Duodenal mucosa (tissue), 2 donors: ENCODE measurements at regions not wholly inside any gene's neighbourhood (a gene's known extent, or its start where the extent isn't known, plus 50 kb on each side); places are given as distances from the start of the nearest gene placed in this dataset.
"Not testable (repeated sequence)": the region's sequence is repeated elsewhere in the genome, so short reads cannot be mapped to it uniquely, and the experiment has no call there.

Experiments
- H3K27ac ChIP-seq: one replicate; pipeline ENCODE4 v1.7.0; 2013; ENCODE audit warnings: low read depth, low read length
- H3K27me3 ChIP-seq, 2 donors: one replicate each; pipeline ENCODE4 v1.7.0; 2013; ENCODE audit warnings: low read length in 2 of 2, control low read depth in 1 of 2; ENCODE audit not compliant: insufficient read depth in 2 of 2, control insufficient read depth in 1 of 2
- H3K36me3 ChIP-seq, 2 donors: one replicate each; pipeline ENCODE4 v1.7.0; 2013; ENCODE audit warnings: low read length in 2 of 2, control low read depth in 1 of 2; ENCODE audit not compliant: insufficient read depth in 2 of 2, control insufficient read depth in 1 of 2
- H3K4me1 ChIP-seq, 2 donors: one replicate each; pipeline ENCODE4 v1.7.0; 2013; ENCODE audit warnings: low read length in 2 of 2, control low read depth in 1 of 2; ENCODE audit not compliant: insufficient read depth in 2 of 2, control insufficient read depth in 1 of 2
- H3K4me3 ChIP-seq, 2 donors: one replicate each; pipeline ENCODE4 v1.7.0; 2013; ENCODE audit warnings: low read length in 2 of 2, low read depth in 1 of 2
- H3K9ac ChIP-seq, 2 donors: one replicate each; pipeline ENCODE4 v1.7.0; 2013; ENCODE audit warnings: low read length in 2 of 2, low read depth in 1 of 2
- H3K9me3 ChIP-seq, 2 donors: one replicate each; pipeline ENCODE4 v1.7.0; 2013; ENCODE audit warnings: low read length in 2 of 2, control low read depth in 1 of 2; ENCODE audit not compliant: control insufficient read depth in 1 of 2

DNA sequence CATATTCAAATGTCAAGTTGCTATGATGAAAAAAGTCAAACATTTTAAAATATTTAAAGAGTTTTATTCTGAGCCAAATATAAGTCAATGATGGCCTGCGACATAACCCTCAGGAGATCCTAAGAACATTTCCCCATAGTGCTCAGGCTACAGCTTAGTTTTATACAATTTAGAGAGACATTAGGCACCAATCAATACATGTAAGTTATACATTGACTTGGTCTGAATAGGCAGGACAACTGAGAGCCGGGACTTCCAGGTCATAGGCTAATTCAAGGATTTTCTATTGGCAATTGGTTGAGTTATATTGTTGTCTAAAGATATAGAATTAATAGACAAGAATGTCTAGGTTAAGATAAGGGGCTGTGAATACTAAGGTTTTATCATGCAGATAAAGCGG lies 64.5 kb downstream of the UGT2B28 start:
- not testable (repeated sequence) for H3K27ac ChIP-seq, H3K27me3 ChIP-seq, H3K36me3 ChIP-seq, H3K9ac ChIP-seq, H3K4me3 ChIP-seq, H3K9me3 ChIP-seq, H3K4me1 ChIP-seq

DNA sequence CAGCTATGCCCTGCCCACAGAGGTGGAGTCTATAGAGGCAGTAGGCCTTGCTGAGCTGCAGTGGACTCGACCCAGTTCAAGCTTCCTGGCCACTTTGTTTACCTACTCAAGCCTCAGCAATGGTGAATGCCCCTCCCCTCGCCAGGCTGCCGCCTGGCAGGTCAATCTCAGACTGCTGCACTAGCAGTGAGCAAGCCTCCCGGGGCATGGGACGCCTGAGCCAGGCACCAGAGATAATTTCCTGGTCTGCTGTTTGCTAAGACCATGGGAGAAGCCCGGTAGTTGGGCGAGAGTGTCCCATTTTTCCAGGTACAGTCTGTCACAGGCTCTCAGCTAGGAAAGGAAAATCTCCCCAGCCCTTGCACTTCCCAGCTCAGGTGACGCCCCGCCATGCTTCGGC lies 68.5 kb downstream of the UGT2B28 start:
- H3K4me3 ChIP-seq, H3K9me3 ChIP-seq: not testable (repeated sequence)

DNA sequence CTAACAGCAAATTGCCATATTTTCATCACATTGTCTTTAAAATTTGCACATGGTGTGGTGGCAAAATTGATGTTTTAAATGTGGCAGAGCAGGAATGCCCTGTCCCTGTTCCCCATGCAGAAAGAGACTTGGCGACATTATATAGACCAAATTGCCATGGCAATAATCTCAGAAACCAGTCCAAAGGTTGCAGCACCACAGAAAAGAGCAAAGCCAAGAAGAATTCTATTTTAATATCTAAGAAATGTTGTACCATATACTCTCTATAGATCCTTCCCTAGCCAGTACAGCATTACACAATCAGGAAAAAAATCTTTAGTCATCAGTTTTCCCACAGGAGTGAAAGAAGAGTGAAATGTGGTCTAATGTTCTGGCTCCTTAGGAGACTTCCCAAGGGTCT lies 80.0 kb downstream of the UGT2B28 start:
- H3K4me3 ChIP-seq, result peak overlapping the region in 1 of 2 donors; percentile 43

More for the DNA sequence above, 68.5 kb downstream of the UGT2B28 start:
- not testable (repeated sequence) for H3K4me1 ChIP-seq, H3K27me3 ChIP-seq, H3K9ac ChIP-seq, H3K36me3 ChIP-seq, H3K27ac ChIP-seq

DNA sequence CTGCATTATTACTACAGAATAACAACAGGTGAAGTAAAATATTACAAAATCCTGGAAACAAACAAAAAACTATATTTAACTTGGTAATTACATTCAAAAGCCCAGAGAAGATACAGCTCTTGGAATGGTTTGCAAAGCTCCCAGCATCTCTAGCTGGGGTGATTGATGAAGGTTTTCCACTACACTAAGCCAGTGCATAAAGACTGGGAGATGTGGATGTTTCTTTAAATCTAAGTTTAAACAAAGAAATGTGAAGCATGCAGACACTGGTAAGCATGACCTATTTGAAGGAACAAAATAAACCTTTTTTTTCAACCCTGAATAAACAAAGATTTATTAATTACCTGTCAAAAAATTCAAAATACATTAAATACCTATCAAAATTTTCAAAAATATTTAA lies 80.5 kb downstream of the UGT2B28 start:
- H3K9me3 ChIP-seq, H3K27ac ChIP-seq, H3K4me3 ChIP-seq, H3K36me3 ChIP-seq, H3K27me3 ChIP-seq, H3K9ac ChIP-seq, H3K4me1 ChIP-seq: not testable (repeated sequence)

More for the DNA sequence above, 80.0 kb downstream of the UGT2B28 start:
- H3K4me1 ChIP-seq, result no peaks in the 10 kb centered on the region
- no peak overlapping the region for H3K9ac ChIP-seq
- no peaks in the 10 kb centered on the region for H3K9me3 ChIP-seq
- no peaks in the 10 kb centered on the region for H3K27me3 ChIP-seq
- H3K27ac ChIP-seq, result no peak overlapping the region
- no peaks in the 10 kb centered on the region for H3K36me3 ChIP-seq

DNA sequence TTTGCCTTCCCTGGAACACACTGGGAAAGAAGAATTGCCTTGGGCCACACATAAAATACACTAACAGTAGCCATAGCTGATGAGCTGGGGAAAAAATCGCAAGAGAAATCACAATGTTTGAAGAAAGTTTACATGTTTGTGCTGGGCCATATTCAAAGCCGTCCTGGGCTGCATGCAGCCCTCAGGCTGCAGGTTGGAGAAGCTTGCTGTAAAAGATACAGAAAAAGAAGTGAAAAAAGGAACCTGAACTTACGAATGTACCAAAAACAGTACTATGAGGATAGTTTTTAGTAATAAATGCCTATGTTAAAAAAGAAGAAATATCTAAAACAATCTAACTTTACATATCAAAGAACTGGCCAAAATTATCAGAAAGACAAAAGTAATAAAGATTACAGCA lies 82.1 kb downstream of the UGT2B28 start:
- no peaks in the 10 kb centered on the region for H3K27me3 ChIP-seq
- no peak overlapping the region for H3K9ac ChIP-seq
- H3K36me3 ChIP-seq, result no peaks in the 10 kb centered on the region
- H3K4me1 ChIP-seq, result no peaks in the 10 kb centered on the region
- H3K9me3 ChIP-seq, result no peaks in the 10 kb centered on the region
- H3K27ac ChIP-seq, result no peak overlapping the region
- H3K4me3 ChIP-seq, result no peak overlapping the region

DNA sequence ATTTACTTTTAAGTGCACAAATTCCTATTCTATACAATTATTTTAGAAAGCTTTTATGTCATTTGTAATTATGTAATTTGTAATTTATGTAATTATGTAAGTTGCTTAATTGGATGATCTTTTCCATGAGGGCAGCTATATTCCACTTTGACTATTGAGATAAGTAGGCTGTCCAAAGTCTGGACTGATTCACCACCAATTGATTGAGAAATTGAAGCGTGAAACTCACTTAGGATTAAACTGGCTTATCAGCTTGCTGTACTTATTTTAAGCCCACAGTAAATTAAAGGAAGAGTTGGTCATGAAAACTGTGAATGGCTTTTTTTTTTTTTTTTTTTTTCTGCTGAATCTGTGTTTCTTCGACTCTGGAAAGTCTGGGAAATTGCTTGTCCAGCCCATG lies 87.4 kb downstream of the UGT2B28 start:
- not testable (repeated sequence) for H3K9ac ChIP-seq, H3K36me3 ChIP-seq, H3K9me3 ChIP-seq, H3K4me3 ChIP-seq, H3K27me3 ChIP-seq, H3K4me1 ChIP-seq, H3K27ac ChIP-seq

DNA sequence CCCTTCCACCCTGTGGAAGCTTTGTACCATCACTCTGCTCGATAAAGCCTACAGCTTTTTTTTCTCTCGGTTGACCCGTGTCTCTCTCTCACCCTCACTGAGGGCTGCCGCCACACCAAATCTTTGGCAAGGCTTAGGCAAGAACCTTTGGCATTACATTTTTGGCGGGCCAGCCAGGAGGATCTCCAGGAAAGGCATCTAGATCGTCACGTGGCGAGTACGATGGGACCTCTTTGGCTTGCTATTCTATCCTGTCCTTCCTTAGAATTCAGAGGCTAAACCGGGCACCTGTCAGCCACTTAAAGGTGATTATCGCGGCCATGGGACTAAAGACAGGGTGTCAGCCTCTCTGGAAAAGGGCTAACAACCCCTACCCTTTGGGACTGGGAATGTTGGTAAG lies 96.2 kb downstream of the UGT2B28 start:
- H3K27ac ChIP-seq, result no peak overlapping the region
- no peaks in the 10 kb centered on the region for H3K9me3 ChIP-seq
- H3K4me1 ChIP-seq, result no peaks in the 10 kb centered on the region
- no peaks in the 10 kb centered on the region for H3K36me3 ChIP-seq
- no peaks in the 10 kb centered on the region for H3K27me3 ChIP-seq
- no peak overlapping the region for H3K9ac ChIP-seq
- no peak overlapping the region for H3K4me3 ChIP-seq

DNA sequence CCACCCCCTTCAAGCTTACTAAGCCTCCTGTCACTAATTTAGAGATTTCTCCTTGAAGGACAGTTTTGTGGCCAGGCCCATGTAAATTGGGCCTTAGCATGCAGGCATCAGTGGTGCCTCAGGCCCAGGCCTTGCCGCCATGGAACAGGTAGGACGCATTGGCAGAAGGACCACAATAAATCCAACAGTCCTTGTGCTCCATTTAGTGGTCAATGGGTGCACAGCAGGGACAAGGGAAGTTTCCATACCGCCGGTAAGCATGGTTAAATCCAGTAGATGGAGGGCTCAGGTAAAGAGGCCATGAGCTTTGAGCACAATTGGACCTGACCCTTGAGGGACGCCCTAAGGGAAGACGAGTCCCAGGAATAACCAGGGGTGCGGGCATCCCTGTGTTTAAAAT lies 97.3 kb downstream of the UGT2B28 start:
- no peaks in the 10 kb centered on the region for H3K4me1 ChIP-seq
- no peak overlapping the region for H3K4me3 ChIP-seq
- H3K36me3 ChIP-seq, result no peaks in the 10 kb centered on the region
- no peaks in the 10 kb centered on the region for H3K9me3 ChIP-seq
- H3K27ac ChIP-seq, result no peak overlapping the region
- H3K9ac ChIP-seq, result no peak overlapping the region
- no peaks in the 10 kb centered on the region for H3K27me3 ChIP-seq

DNA sequence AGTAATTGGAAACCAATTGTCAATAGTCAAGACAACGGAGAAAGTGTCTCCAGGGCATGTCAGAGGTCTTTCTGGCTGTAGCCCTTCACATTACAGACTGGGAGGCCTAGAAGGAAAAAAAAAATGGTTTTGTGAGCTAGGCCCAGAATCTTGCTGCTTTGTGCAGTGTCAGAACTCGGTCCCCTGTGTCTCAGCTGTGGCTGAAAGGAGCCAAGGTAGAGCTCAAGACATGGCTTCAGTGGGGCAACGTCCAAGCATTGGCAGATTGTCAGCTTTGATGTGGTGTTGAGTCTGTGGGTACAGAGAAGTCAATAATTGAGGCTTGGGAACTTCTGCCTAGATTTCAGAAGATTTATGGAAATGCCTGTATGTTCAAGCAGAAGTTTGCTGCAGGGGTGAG lies 103.0 kb downstream of the UGT2B28 start:
- no peak overlapping the region for H3K4me3 ChIP-seq
- H3K4me1 ChIP-seq, result no peaks in the 10 kb centered on the region
- no peaks in the 10 kb centered on the region for H3K9me3 ChIP-seq
- no peak overlapping the region for H3K27ac ChIP-seq
- H3K9ac ChIP-seq, result no peak overlapping the region
- no peaks in the 10 kb centered on the region for H3K27me3 ChIP-seq
- H3K36me3 ChIP-seq, result no peaks in the 10 kb centered on the region

DNA sequence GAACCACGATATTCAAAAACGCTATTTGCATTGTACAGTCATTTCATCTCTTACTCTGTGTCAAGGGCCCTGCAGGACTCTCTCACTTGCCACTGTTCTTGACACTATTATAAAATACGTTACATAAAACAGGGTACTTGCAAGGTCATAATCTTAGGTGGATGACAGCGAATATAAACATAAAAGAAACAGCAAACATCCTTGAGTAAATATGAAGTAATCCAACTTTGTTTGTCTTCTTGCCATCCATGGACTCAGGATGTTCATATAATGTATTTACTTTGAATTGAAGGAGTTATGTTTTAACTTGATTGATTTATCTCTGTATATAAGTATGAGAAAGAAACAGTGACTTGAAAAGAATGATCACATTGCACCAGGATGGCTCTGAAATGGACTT lies 106.6 kb downstream of the UGT2B4 start:
- not testable (repeated sequence) for H3K27me3 ChIP-seq, H3K27ac ChIP-seq, H3K4me1 ChIP-seq, H3K36me3 ChIP-seq, H3K9me3 ChIP-seq, H3K4me3 ChIP-seq, H3K9ac ChIP-seq

DNA sequence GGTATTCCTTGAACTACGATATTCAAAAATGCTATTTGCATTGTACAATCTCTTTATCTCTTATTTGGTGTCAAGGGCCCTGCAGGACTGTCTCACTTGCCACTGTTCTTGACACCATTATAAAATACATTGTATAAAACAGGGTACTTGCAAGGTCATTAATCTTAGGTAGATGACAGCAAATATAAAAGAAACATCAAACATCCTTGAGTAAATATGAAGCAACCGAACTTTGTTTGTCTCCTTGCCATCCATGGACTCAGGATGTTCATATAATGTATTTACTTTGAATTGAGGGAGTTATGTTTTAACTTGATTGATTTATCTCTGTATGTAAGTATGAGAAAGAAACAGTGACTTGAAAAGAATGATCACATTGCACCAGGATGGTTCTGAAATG lies 87.3 kb downstream of the UGT2B4 start:
- no peak overlapping the region for H3K4me3 ChIP-seq
- H3K27me3 ChIP-seq, result no peaks in the 10 kb centered on the region
- H3K9me3 ChIP-seq, result no peaks in the 10 kb centered on the region
- no peak overlapping the region for H3K9ac ChIP-seq
- no peaks in the 10 kb centered on the region for H3K36me3 ChIP-seq
- H3K27ac ChIP-seq, result no peak overlapping the region
- no peaks in the 10 kb centered on the region for H3K4me1 ChIP-seq
